CD14-positive monocyte (primary cell): ENCODE measurements at regions not wholly inside any gene's neighbourhood (a gene's known extent, or its start where the extent isn't known, plus 50 kb on each side); places are given as distances from the start of the nearest gene placed in this dataset.

Experiments used
- DNase-seq, 3 donors: peaks; one replicate each; pipeline ENCODE4 v3.0.0-alpha.2; 2011 to 2022
- H2AFZ ChIP-seq: 2 replicates; pipeline ENCODE4 v1.6.0; 2012; ENCODE audit warnings: mild to moderate bottlenecking, low read depth, low read length, inconsistent platforms; ENCODE audit not compliant: insufficient read depth, poor library complexity, severe bottlenecking
- H3K27ac ChIP-seq, 2 donors: 1 replicate in 1 of 2; 2 replicates in 1 of 2; pipeline ENCODE4 v1.5.1; 2012 to 2013; ENCODE audit warnings: low read length in 2 of 2, control low read depth in 1 of 2, inconsistent platforms in 1 of 2, low read depth in 1 of 2, mild to moderate bottlenecking in 1 of 2
- H3K27me3 ChIP-seq, 2 donors: one replicate each; pipeline versions ENCODE4 v1.6.0 to v1.6.1; 2011 to 2013; ENCODE audit warnings: low read length in 2 of 2; ENCODE audit not compliant: control insufficient read depth in 2 of 2, insufficient read depth in 2 of 2
- H3K36me3 ChIP-seq, 2 donors: replicated peaks in 1 of 2; 1 replicate in 1 of 2; 2 replicates in 1 of 2; pipeline versions ENCODE4 v1.5.1 to v1.6.1; 2012 to 2013; ENCODE audit warnings: low read length in 2 of 2, control low read depth in 1 of 2, inconsistent platforms in 1 of 2, mild to moderate bottlenecking in 1 of 2; ENCODE audit not compliant: insufficient read depth in 2 of 2, control insufficient read depth in 1 of 2
- H3K4me1 ChIP-seq, 2 donors: 1 replicate in 1 of 2; 2 replicates in 1 of 2; pipeline versions ENCODE4 v1.5.1 to v1.6.1; 2012 to 2013; ENCODE audit warnings: low read length in 2 of 2, control low read depth in 1 of 2, inconsistent platforms in 1 of 2, mild to moderate bottlenecking in 1 of 2, moderate library complexity in 1 of 2; ENCODE audit not compliant: insufficient read depth in 2 of 2, control insufficient read depth in 1 of 2
- H3K4me2 ChIP-seq: replicated peaks from 2 replicates; pipeline ENCODE3; 2012; ENCODE audit warnings: low read length, moderate library complexity, mild to moderate bottlenecking; ENCODE audit not compliant: poor library complexity, severe bottlenecking; ENCODE audit errors: extremely low read depth
- H3K4me3 ChIP-seq, 3 experiments: fragments of 200-600 bp in 1 of 3; sonication (generic) in 1 of 3; replicated peaks in 1 of 3; 1 replicate in 2 of 3; 2 replicates in 1 of 3; pipeline ENCODE4 v1.5.1; 2011 to 2013; ENCODE audit warnings: low read length in 3 of 3, mild to moderate bottlenecking in 3 of 3, control low read depth in 2 of 3, low read depth in 2 of 3, inconsistent platforms in 1 of 3, moderate library complexity in 1 of 3
- H3K79me2 ChIP-seq: 2 replicates; pipeline ENCODE4 v1.6.0; 2012; ENCODE audit warnings: mild to moderate bottlenecking, control low read depth, inconsistent platforms, low read length, moderate library complexity; ENCODE audit not compliant: insufficient read depth
- H3K9ac ChIP-seq: 2 replicates; pipeline ENCODE4 v1.6.0; 2017; ENCODE audit warnings: low read length, mild to moderate bottlenecking; ENCODE audit not compliant: insufficient read depth, poor library complexity, severe bottlenecking
- H3K9me3 ChIP-seq, 2 donors: replicated peaks in 1 of 2; 1 replicate in 1 of 2; 2 replicates in 1 of 2; pipeline versions ENCODE4 v1.5.1 to v1.6.1; 2012 to 2013; ENCODE audit warnings: low read length in 2 of 2, control low read depth in 1 of 2; ENCODE audit not compliant: control insufficient read depth in 1 of 2, insufficient read depth in 1 of 2
- H4K20me1 ChIP-seq: 2 replicates; pipeline ENCODE4 v1.6.0; 2012; ENCODE audit warnings: mild to moderate bottlenecking, low read length, control low read depth, moderate library complexity; ENCODE audit not compliant: insufficient read depth
- H3K27ac Mint-ChIP-seq, 7 donors: one replicate each; pipeline ENCODE4 v1.8.0; 2020; ENCODE audit warnings: mild to moderate bottlenecking in 7 of 7, mixed read lengths in 7 of 7, moderate library complexity in 6 of 7, inconsistent platforms in 2 of 7
- H3K27me3 Mint-ChIP-seq, 3 donors: one replicate each; pipeline ENCODE4 v1.8.0; 2021 to 2022; ENCODE audit warnings: low read depth in 3 of 3, mild to moderate bottlenecking in 3 of 3, mixed read lengths in 3 of 3, moderate library complexity in 3 of 3, inconsistent platforms in 1 of 3
- H3K36me3 Mint-ChIP-seq, 2 donors: one replicate each; pipeline ENCODE4 v1.8.0; 2020; ENCODE audit warnings: mixed read lengths in 2 of 2, inconsistent platforms in 1 of 2, mild to moderate bottlenecking in 1 of 2
- H3K4me1 Mint-ChIP-seq: one replicate; pipeline ENCODE4 v1.8.0; 2020; ENCODE audit warnings: mild to moderate bottlenecking, mixed read lengths
- H3K4me3 Mint-ChIP-seq, 2 donors: one replicate each; pipeline ENCODE4 v1.8.0; 2020; ENCODE audit warnings: mild to moderate bottlenecking in 2 of 2, mixed read lengths in 2 of 2, moderate library complexity in 1 of 2
- H3K9me3 Mint-ChIP-seq, 7 donors: one replicate each; pipeline ENCODE4 v1.8.0; 2020 to 2022; ENCODE audit warnings: mixed read lengths in 7 of 7, mild to moderate bottlenecking in 6 of 7, moderate library complexity in 6 of 7, inconsistent platforms in 2 of 7
- CTCF ChIP-seq: fragments of 200-600 bp; IDR thresholded peaks from one replicate; pipeline ENCODE4 v1.8.0; 2022; ENCODE audit warnings: antibody characterized with exemption, mild to moderate bottlenecking
- WGBS: methylation state at CpG from one replicate; pipeline ENCODE4 v1.1.5; 2013; ENCODE audit warnings: missing lambda C conversion rate; ENCODE audit not compliant: insufficient coverage; 5-methylcytosine and 5-hydroxymethylcytosine counted together
- intact Hi-C, 2 donors: fragments of 100-400 bp; cut with micrococcal nuclease; formaldehyde crosslinking; loops; one replicate each; pipeline versions ENCODE4 v1.15.0 to v1.15.1; 2023

- Histone ChIP-seq H3K27ac (no peak overlapping the region), H3K4me1 (no peaks in the 10 kb centered on the region), H3K79me2 (no peaks in the 10 kb centered on the region), H3K9ac (no peak overlapping the region), H3K4me3 (no peak overlapping the region), H3K9me3 (peaks cover 15 to 22% of the 10 kb centered on the region in 2 donors), H3K4me2 (no peak overlapping the region), H3K27me3 (no peaks in the 10 kb centered on the region), H4K20me1 (no peaks in the 10 kb centered on the region), H3K36me3 (no peaks in the 10 kb centered on the region), H2AFZ (no peak overlapping the region)
- Mint-ChIP-seq H3K27me3 (peaks cover 0 to 2% (median 1%) of the 10 kb centered on the region in 3 donors), H3K4me1 (no peaks in the 10 kb centered on the region), H3K27ac (no peak overlapping the region), H3K9me3 (peaks cover 2 to 12% (median 9%) of the 10 kb centered on the region in 7 donors), H3K4me3 (no peak overlapping the region), H3K36me3 (no peaks in the 10 kb centered on the region)
- WGBS, result 76% methylated on average over 3 of the region's 3 CpGs
- intact Hi-C loops, result no loop called here
- no peak for DNase-seq
- no peak for TF ChIP-seq CTCF
Measured at GRCh38 chr3:147015334-147015733, 391.0 kb downstream of the ZIC4 start.

- Mint-ChIP-seq H3K27ac (no peak overlapping the region), H3K4me1 (no peaks in the 10 kb centered on the region), H3K4me3 (no peak overlapping the region), H3K36me3 (no peaks in the 10 kb centered on the region), H3K9me3 (peaks cover 0 to 10% (median 1%) of the 10 kb centered on the region in 7 donors), H3K27me3 (no peaks in the 10 kb centered on the region)
- no peaks in the 10 kb centered on the region for H3K27me3 ChIP-seq
- H2AFZ ChIP-seq, result no peak overlapping the region
- H3K9ac ChIP-seq, result no peak overlapping the region
- no peak for DNase-seq
- no peak overlapping the region for H3K4me3 ChIP-seq
- no peak overlapping the region for H3K4me2 ChIP-seq
- no peaks in the 10 kb centered on the region for H3K4me1 ChIP-seq
- no peaks in the 10 kb centered on the region for H4K20me1 ChIP-seq
- H3K9me3 ChIP-seq, result peaks cover 4 to 13% of the 10 kb centered on the region in 2 donors
- H3K79me2 ChIP-seq, result no peaks in the 10 kb centered on the region
- 87% methylated on average over 1 of the region's 1 CpG for WGBS
- no peaks in the 10 kb centered on the region for H3K36me3 ChIP-seq
- no peak for TF ChIP-seq CTCF
- no peak overlapping the region for H3K27ac ChIP-seq
- intact Hi-C loops, result no loop called here
Measured at GRCh38 chr3:147008886-147009285, 397.5 kb downstream of the ZIC4 start.
